HG03139 (cell line): ENCODE measurements at regions not wholly inside any gene's neighbourhood (a gene's known extent, or its start where the extent isn't known, plus 50 kb on each side); places are given as distances from the start of the nearest gene placed in this dataset.
"Not testable (repeated sequence)": the region's sequence is repeated elsewhere in the genome, so short reads cannot be mapped to it uniquely, and the experiment has no call there.

Experiments used
- ATAC-seq: cut with Tn5 transposase; IDR thresholded peaks from one replicate; pipeline ENCODE4 v1.9.1; 2021; ENCODE audit not compliant: unreplicated experiment

DNA sequence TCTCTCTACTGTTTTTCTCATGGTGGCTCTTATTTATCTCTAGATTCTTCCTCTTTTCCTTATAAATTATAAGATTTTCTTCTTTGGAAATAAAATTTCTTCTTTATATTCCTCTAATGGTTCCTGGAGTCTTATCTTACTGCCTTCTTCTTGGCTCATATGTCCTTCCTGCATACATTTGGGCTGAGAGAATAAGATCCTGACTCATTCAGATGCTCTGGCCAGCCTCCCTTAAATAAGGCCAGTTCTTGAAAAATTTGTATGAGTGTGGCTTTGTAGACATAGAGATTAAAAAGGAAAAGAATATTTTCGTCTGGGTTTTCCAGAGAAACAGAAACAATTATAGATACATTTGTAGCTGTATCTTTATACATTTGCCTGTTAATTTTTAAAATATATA is 411.3 kb downstream of the KIF20B start:
- no peak for ATAC-seq

GRCh38 chr10:90118567-90118966 is 417.2 kb downstream of the KIF20B start:
- not testable (repeated sequence) for ATAC-seq

DNA sequence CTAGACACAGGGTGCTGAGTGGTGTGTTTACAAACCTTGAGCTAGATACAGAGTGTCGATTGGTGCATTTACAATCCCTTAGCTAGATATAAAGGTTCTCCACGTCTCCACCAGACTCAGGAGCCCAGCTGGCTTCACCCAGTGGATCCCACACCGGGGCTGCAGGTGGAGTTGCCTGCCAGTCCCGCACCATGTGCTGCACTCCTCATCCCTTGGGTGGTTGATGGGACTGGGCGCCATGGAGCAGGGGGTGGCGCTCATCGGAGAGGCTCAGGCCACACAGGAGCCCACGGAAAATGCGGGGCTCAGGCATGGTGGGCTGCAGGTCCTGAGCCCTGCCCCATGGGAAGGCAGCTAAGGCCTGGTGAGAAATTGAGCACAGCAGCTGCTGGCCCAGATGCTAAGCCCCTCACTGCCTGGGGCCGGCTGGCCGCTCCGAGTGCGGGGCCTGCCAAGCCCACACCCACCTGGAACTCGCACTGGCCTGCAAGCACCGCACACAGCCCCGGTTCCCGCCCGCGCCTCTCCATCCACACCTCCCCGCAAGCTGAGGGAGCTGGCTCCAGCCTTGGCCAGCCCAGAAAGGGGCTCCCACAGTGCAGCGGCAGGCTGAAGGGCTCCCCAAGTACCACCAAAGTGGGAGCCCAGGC is 418.4 kb downstream of the KIF20B start:
- ATAC-seq, result not testable (repeated sequence)

GRCh38 chr10:90125456-90126255 is 424.3 kb downstream of the KIF20B start:
- no peak for ATAC-seq

GRCh38 chr10:90126256-90126595 is 424.8 kb downstream of the KIF20B start:
- ATAC-seq, result no peak

GRCh38 chr10:90130321-90131086 is 429.1 kb downstream of the KIF20B start:
- ATAC-seq, result peak; percentile 57

DNA sequence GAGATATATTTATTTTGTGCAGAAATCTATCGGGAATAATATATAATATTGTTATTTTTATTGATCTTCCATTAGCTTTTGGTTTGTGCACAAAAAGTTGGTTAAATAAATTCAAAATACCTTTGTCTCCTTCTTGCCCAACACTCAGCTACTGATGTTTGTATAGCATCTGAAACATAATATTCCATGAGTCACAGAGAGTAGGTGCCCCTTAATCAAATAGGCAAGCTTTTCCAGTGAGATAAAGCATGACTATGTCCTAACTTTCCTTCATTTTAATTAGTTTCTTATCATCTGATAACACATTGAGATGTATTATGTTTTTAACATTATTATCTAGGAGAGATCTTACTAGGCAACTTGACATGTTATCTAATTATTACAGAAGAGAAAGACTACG is 432.2 kb downstream of the KIF20B start:
- no peak for ATAC-seq

DNA sequence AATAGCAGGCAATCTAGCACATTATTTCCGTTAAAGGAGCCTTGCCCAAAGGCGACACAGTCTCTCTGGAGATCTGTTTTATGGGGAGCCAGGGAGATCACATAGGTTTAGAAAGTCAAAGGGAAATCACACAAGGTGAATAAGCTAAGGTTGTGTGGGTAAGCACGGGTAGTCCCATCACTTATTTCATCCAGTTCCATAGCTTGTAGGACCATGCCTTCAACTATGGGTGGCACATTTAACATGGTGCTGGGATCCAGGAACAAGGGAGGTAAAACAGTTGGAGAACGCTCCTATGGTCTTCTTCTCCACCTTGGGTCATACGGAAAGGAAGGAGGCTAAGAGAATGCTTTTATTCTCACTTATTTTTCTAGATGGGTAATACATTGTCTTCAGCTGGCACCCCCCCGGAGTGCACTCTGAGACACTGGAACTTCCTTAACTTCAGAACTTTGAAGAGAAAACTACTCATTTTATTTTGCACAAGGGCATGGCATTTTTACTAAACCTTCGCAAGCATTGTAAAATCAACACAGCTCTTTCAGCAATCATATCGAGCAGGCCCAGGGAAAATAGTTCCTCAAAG is 435.4 kb downstream of the KIF20B start:
- no peak for ATAC-seq

DNA sequence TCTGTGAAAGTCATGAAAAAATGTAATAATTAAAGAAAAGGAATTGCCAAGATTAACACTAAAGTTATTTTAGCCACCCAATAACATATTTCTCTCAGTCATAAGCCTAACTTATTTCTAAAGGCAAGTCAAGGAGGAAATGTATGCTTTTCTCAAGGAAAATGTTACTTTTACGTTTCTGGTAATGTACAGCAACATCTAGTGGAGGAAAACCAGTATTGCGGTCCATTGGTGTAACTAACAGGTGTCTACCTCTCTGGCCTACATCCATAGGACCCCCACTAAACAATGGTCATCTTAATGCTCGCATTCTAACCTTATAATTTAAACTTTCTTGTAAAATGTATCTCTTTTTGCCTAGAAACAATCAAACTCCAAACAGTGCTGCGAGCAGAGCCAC is 437.5 kb downstream of the KIF20B start:
- no peak for ATAC-seq

GRCh38 chr10:90141791-90142190 is 440.4 kb downstream of the KIF20B start:
- ATAC-seq, result no peak

GRCh38 chr10:90143937-90144336 is 442.5 kb downstream of the KIF20B start:
- ATAC-seq, result no peak

DNA sequence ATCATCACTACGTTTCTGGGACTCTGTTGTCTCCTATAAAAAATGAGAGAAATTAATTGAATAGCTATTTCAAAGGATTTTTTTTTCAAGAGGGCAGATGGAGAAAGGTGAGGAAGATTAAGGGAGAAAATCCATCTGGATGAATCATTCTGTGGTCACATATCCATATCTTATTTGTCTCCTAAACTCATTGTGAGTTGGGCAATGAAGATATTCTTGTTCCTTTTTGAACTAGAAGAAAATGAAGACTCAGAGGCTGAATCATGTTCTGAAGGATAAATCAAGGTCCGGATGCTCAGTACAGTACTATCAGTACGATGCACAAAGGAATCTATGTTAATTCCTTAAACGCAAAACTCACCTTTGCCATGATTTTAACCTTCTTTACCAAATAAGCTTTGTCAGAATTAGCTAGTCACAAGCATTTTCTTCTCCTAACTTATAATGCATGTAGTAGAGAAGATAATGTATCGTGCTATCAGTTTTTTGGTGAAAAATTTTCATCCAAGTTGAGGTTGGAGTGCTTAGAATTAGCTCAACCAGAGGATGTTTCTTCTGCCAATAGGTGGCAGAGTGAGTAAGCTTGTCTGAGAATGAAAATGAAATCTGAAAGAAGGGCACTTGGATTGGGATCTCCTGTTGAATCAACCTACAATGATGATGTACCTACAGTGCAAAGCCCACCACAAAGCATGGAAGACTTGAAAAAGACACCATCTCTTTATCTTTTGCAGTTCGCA is 446.9 kb downstream of the KIF20B start:
- ATAC-seq, result no peak

DNA sequence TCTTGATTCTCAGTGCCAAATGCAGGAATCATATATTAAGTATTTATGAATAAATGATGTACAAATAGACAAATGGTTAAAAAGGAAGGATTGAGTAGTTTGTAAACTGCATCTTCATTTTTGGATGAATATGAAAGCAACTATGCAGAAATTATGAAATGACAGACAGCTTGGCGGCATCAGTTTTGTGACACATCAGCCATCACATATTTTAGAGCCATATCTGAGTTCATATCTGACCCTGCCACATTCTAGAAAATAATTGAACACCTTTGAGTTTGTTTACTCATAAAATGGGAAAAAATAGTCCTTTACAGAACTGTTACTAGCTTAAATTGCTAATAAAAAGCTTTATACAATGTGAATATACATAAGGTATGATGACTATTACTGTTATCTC is 448.2 kb downstream of the KIF20B start:
- ATAC-seq, result no peak

DNA sequence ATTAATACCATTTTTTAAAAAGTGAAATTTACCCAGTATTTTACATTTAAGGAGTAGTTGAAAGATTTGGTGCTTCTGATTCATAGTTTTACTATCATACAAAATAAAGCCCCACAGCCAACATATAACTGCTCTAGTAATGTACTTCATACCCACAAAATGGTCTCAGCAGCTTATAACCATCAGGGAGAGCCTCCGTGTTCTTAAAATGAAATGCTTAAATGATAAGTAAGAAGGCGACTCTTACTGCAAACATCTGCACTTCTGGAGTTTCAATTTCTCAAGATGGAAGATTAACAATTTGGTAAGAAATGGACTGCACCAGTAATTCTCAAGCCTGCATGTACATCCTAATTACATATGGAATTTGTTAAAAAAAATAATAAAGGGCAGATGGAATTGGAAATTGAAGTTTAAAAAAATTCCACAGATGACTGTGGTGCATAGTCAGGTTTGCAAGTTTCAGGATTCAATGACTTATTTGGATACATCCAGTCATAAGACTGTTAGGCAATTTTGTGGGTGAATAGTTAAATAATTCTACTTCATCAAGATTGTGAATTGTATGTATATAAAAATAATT is 461.0 kb downstream of the KIF20B start:
- ATAC-seq, result no peak

GRCh38 chr10:90167174-90168064 is 466.0 kb downstream of the KIF20B start:
- ATAC-seq, result no peak

DNA sequence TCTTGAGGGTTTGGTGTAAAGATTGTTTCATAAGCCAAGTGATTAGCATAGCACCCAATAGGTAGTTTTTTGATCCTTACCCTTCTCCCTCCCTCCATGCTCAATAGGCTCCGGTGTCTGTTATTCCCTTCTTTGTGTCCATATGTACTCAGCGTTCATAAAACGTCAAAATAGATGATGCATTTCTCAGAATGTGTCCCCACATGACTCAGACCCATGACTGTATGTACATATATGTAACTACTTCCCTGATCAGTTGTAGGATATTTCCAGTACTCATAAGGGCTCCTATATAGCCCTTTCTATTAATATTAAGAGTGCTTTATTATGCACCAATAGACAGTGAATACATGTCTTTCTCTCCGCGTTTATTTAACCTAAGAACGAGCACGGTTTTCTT is 466.9 kb downstream of the KIF20B start:
- ATAC-seq, result no peak

GRCh38 chr10:90171014-90171722 is 469.8 kb downstream of the KIF20B start:
- ATAC-seq, result no peak

DNA sequence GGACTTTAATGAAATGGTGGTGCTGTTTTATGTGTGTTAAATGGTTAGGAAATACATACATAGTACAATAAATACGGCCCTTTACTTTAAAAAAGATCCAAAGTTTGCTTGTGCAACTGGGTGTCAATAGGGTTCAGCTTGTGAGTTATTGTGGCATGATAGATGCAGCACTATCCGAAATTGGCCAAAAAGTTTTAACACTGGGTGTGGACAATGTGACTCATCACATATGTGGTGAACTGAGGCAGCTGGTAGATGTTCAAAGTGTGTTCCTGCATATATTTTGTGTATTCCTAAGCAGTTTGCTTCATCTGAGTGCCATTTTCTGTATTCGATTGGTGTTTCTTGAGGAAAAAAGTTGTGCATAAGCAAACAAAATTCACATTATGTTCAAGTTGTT is 473.1 kb downstream of the KIF20B start:
- ATAC-seq, result no peak

- no peak for ATAC-seq
These were observed 473.8 kb downstream of the KIF20B start for GRCh38 chr10:90175161-90175681.
